ENCODE measurements at regions not wholly inside any gene's neighbourhood (a gene's known extent, or its start where the extent isn't known, plus 50 kb on each side); places are given as distances from the start of the nearest gene placed in this dataset.

GRCh38 chr12:66744956-66745383 lies 66.1 kb upstream of the GRIP1 start:
- Histone ChIP-seq H3K4me3 (ENCODE audit: low read depth, low read length) (no peak overlapping the region), H3K27me3 (replicated peaks) (no peaks in the 10 kb centered on the region), H3K27ac (no peak overlapping the region), H3K36me3 (replicated peaks) (no peaks in the 10 kb centered on the region)
- no peak for DNase-seq
- TF ChIP-seq, protein P1, sequence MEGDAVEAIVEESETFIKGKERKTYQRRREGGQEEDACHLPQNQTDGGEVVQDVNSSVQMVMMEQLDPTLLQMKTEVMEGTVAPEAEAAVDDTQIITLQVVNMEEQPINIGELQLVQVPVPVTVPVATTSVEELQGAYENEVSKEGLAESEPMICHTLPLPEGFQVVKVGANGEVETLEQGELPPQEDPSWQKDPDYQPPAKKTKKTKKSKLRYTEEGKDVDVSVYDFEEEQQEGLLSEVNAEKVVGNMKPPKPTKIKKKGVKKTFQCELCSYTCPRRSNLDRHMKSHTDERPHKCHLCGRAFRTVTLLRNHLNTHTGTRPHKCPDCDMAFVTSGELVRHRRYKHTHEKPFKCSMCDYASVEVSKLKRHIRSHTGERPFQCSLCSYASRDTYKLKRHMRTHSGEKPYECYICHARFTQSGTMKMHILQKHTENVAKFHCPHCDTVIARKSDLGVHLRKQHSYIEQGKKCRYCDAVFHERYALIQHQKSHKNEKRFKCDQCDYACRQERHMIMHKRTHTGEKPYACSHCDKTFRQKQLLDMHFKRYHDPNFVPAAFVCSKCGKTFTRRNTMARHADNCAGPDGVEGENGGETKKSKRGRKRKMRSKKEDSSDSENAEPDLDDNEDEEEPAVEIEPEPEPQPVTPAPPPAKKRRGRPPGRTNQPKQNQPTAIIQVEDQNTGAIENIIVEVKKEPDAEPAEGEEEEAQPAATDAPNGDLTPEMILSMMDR (IDR thresholded peaks at IDR 0.05; ENCODE audit: low read depth, low read length, missing control alignments): no peak
- in situ Hi-C loops (cut with HindIII; ENCODE audit: low pct_ligation_motif_present, low sequenced_read_pairs): no loop called here

- H3K4me3 ChIP-seq (ENCODE audit: low read depth, low read length): no peak overlapping the region
- no peaks in the 10 kb centered on the region for H3K27me3 ChIP-seq (replicated peaks)
- no peak overlapping the region for H3K27ac ChIP-seq
- DNase-seq: no peak
- TF ChIP-seq, protein P1 (IDR thresholded peaks at IDR 0.05; ENCODE audit: low read depth, low read length, missing control alignments): no peak
- no peaks in the 10 kb centered on the region for H3K36me3 ChIP-seq (replicated peaks)
- in situ Hi-C loops (cut with HindIII; ENCODE audit: low pct_ligation_motif_present, low sequenced_read_pairs): no loop called here
Observed at GRCh38 chr12:66746489-66747201, 67.8 kb upstream of the GRIP1 start.

- no peaks in the 10 kb centered on the region for H3K27me3 ChIP-seq (replicated peaks)
- TF ChIP-seq, protein P1 (IDR thresholded peaks at IDR 0.05; ENCODE audit: low read depth, low read length, missing control alignments): no peak
- H3K36me3 ChIP-seq (replicated peaks): no peaks in the 10 kb centered on the region
- in situ Hi-C loops (cut with HindIII; ENCODE audit: low pct_ligation_motif_present, low sequenced_read_pairs): no loop called here
- H3K27ac ChIP-seq: no peak overlapping the region
- no peak for DNase-seq
- H3K4me3 ChIP-seq (ENCODE audit: low read depth, low read length): no peak overlapping the region
Observed at GRCh38 chr12:66751432-66752113, 72.7 kb upstream of the GRIP1 start.

DNA sequence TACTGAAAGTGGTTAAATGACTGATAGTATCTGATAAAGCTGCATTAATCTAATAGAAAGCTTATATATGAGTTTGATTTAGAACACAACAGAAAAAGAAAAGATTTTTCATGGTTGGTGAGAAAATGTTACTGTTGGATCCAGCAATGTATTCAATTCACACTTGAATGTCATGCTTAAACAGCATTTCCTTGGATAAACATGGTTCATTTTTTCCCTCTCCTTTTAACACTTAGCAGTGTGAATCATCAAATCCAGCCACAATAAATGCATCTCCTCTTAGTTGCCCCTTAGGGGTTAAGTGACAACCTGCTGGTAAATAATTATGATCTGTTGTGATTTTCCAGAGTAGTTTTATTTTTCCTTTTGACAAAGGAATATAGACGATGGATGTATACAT lies 74.9 kb upstream of the GRIP1 start:
- in situ Hi-C loops (cut with HindIII; ENCODE audit: low pct_ligation_motif_present, low sequenced_read_pairs): no loop called here

DNA sequence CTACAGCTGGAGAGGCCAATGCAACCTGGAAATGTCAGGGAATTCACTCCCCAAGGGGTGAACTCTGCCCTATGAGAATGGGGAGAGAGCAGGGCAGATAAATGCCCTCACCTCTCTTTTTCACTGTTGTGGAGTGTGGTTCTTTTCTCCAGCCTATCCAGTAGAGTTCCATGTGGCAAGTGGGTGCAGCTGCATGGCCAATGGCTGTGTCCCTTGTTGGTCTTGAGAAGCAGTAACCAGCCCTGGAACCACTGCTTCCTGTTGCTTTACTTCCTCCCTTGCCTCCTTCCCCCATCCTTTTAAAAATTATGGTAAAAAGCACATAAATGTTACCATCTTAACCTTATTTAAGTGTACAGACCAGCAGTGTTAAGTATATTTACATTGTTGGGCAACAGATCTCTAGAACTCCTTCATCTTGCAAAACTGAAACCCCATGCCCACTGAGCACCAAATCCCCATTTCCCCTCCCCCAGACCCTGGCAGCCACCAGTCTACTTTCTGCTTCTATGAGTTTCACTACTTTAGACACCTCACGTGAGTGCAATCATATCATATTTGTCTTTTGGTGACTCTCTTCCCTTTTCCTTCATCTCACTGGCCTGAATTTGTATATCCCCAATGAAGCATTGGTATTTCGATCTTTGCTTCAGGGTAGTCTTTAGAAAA lies 77.0 kb upstream of the GRIP1 start:
- H3K27ac ChIP-seq: no peak overlapping the region
- H3K27me3 ChIP-seq (replicated peaks): no peaks in the 10 kb centered on the region
- in situ Hi-C loops (cut with HindIII; ENCODE audit: low pct_ligation_motif_present, low sequenced_read_pairs): no loop called here
- no peaks in the 10 kb centered on the region for H3K36me3 ChIP-seq (replicated peaks)
- no peak overlapping the region for H3K4me3 ChIP-seq (ENCODE audit: low read depth, low read length)
- TF ChIP-seq, protein P1 (IDR thresholded peaks at IDR 0.05; ENCODE audit: low read depth, low read length, missing control alignments): no peak
- DNase-seq: no peak

More for the DNA sequence above, 74.9 kb upstream of the GRIP1 start:
- no peaks in the 10 kb centered on the region for H3K36me3 ChIP-seq (replicated peaks)
- DNase-seq: no peak
- TF ChIP-seq, protein P1 (IDR thresholded peaks at IDR 0.05; ENCODE audit: low read depth, low read length, missing control alignments): no peak
- H3K4me3 ChIP-seq (ENCODE audit: low read depth, low read length): no peak overlapping the region
- H3K27me3 ChIP-seq (replicated peaks): no peaks in the 10 kb centered on the region
- no peak overlapping the region for H3K27ac ChIP-seq

Measured in brain microvascular endothelial cell (primary cell).